ENCODE measurements at regions not wholly inside any gene's neighbourhood (a gene's known extent, or its start where the extent isn't known, plus 50 kb on each side); places are given as distances from the start of the nearest gene placed in this dataset.

GRCh38 chr5:61263561-61264272, 68.3 kb upstream of the ZSWIM6 start:
- DNase-seq (ENCODE audit: low spot score), result no peak

DNA sequence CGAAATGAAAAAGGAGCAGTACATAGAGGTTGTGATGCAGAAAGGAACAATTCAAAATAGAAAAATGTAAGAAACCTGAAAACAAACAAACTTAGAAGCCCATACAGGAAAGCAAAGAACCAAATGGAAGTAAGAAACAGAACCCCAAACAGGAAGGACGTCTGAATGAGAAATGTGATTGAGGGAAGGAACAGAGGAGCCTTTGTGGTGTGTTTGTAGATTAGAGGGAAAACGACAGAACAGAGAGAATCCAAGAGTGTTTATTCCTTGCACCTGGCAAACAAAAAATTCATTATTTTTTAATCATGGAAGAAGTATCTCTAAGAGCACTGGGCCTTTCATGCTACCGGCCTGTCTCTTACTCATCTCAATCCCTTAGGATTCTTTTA, 67.8 kb upstream of the ZSWIM6 start:
- DNase-seq (ENCODE audit: low spot score), result no peak

GRCh38 chr5:61267116-61267515, 64.9 kb upstream of the ZSWIM6 start:
- no peak for DNase-seq (ENCODE audit: low spot score)

- DNase-seq (ENCODE audit: low spot score), result no peak
Measured at GRCh38 chr5:61268871-61269270, 63.2 kb upstream of the ZSWIM6 start.

- DNase-seq (ENCODE audit: low spot score), result no peak
Measured at GRCh38 chr5:61270510-61271165, 61.4 kb upstream of the ZSWIM6 start.

DNA sequence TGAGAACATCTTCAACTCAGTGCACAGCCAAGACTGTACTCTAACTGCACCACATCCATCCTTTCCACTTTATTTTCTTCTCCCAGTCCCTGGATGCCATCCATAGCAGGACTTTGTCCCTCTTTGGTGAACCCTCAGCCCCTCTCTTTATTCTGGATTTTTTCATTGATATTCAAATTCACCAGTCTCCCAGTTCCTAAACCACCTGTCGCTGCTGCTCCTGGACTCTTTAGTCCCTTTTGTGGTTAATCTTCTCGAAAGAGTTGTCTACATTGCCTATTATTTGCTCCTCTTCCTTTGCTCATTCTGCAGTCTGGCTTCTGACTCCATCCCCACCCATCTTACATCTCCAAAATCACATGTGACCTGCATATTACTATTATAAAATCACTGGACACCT, 59.4 kb upstream of the ZSWIM6 start:
- no peak for DNase-seq (ENCODE audit: low spot score)

DNA sequence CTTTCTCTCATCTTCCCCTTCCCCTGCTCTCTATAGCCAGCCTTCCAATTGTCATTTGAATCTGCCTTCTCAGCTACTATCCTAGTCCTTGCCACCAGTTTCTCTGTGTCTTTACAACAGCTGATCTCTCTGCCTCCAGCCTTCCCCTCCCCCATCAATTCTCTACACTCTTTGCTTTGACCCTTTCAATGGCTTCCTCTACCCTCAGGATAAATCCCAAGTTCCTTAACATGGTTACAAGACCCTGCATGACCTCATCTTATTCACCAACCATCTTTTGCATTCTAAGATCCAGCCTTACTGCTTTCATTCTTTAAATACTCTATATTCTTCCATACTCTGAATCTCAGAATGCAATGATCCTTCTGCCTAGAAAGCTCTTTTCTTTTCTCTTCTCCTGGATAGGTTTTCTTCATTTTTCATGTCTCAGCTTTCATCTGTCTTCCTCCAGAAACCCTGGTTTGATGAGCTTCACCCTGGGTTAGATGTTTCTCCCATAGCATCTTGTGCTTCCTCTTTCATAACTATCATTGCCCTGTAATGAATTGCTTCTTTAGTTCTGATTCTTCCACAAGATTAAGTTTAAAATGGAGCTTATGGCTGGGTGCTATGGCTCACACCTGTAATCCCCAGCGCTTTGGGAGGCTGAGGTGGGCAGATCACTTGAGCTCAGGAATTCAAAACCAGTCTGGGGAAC, 58.6 kb upstream of the ZSWIM6 start:
- DNase-seq (ENCODE audit: low spot score), result no peak

DNA sequence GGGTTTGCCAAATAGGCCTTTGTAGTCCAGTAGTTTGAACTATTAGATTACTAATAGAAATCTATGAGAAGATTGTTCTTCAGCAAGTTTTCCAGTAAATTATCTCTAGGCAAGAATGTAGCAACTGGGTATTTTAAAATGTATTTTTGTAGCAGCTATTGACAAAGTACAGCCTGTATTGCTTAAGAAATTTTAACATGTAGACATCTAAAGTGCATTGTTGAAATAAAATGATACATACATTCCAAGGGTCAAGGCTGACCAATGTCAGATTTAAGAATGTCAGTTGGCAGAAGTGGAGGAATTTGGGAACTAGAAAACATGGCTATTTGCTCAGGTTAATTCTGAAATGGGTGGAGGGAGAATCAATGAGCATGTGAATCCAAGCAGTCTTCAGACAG, 57.5 kb upstream of the ZSWIM6 start:
- DNase-seq (ENCODE audit: low spot score), result no peak

GRCh38 chr5:61275841-61276240, 56.2 kb upstream of the ZSWIM6 start:
- no peak for DNase-seq (ENCODE audit: low spot score)

DNA sequence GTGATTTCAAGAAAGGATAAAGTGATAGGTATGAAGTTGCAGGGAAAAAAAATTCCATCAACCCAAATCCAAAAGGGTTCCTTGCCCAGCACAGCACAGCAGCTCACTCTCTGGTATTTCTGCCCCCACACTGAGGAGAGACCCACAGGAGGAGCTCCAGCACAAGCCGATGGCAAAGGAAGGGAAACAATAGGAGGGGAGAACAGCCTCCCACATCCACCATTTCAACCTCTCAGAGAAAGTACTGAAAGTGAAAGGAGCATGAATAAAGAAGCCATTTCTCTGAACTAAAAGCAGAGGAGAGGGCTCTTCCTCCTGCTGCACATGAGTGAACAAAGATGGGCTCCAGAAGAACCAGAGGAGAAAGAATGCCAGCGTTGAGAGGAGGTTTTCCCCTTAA, 54.9 kb upstream of the ZSWIM6 start:
- DNase-seq (ENCODE audit: low spot score), result no peak

DNA sequence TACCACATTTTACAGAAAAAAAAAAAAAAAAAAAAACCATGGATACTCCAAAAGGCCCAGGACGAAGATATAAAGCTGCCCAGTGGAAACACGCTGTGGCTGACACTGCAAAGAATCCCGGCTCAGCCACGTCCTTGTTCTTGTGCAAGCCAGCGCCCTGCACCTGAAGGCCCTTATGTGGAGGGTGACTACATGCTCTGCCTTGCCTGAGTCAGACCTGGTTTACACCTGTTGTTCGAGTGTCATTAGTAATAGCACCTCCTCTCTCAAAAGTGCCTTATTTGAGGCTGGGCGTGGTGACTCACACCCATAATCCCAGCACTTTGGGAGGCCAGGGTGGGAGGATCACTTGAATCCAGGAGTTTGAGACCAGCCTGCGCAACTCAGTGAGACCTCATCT, 54.3 kb upstream of the ZSWIM6 start:
- DNase-seq (ENCODE audit: low spot score), result no peak

- no peak for DNase-seq (ENCODE audit: low spot score)
Measured at GRCh38 chr5:61279725-61280124, 52.3 kb upstream of the ZSWIM6 start.

DNA sequence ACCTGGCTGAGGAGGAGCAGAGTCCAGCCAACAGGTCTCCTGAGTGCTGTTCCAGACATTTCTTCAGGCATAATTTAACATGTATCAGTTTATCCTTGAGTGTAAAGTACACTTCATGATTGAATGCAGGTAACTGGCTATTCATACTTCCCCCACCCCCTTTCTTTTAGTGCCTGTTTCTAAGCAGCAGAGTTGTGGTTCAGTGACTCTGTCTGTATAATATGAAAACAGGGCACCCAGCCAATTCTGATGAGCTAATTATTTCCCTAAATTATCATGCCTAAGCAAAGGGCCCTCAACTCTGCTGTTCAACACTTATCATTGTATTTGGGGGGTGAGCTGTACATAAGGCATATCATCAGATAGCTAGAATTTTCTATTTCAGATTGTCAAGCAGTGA, 51.9 kb upstream of the ZSWIM6 start:
- no peak for DNase-seq (ENCODE audit: low spot score)

- DNase-seq (ENCODE audit: low spot score), result no peak
Measured at GRCh38 chr5:61280761-61281427, 51.2 kb upstream of the ZSWIM6 start.

- no peak for DNase-seq (ENCODE audit: low spot score)
Measured at GRCh38 chr5:61281686-61282085, 50.4 kb upstream of the ZSWIM6 start.

Measured in ureter (tissue), 1 donor.